Gastrocnemius medialis (tissue), 4 donors: ENCODE measurements at regions not wholly inside any gene's neighbourhood (a gene's known extent, or its start where the extent isn't known, plus 50 kb on each side); places are given as distances from the start of the nearest gene placed in this dataset.

Experiments used
- CTCF ChIP-seq, 5 experiments: fragments of 450-650 bp in 3 of 5; fragments of 200-600 bp in 2 of 5; sonication (generic) in 2 of 5; IDR thresholded peaks in 4 of 5; conservative IDR thresholded peaks in 1 of 5; 1 replicate in 4 of 5; 2 replicates in 1 of 5; pipeline ENCODE4 v1.5.1; 2016 to 2019; ENCODE audit warnings: antibody characterized with exemption in 5 of 5, mild to moderate bottlenecking in 3 of 5, moderate library complexity in 3 of 5
- POLR2A ChIP-seq, 2 donors: fragments of 450-650 bp; IDR thresholded peaks; one replicate each; pipeline ENCODE4 v1.6.1; 2017; ENCODE audit warnings: antibody characterized with exemption in 2 of 2, mild to moderate bottlenecking in 2 of 2, moderate library complexity in 2 of 2

DNA sequence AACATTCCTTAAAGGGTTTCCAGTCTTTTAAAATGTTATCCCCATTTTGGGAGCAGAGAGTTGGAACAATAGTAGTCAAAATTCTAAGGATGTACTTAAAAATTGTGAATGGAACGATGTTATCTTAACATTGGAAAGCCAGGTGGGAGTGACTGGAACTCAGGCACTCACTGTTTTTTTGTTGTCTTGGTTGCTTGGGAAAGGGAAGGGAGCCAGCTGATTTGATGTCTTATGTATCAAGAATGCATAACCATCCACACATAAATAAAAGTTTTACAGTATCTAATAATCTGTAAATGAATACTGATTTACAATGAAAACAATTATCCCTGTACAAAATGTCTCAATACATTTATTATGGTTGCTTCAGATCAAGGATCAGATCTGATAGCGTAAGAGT is 88.7 kb downstream of the SLC10A2 start:
- TF ChIP-seq CTCF (IDR thresholded peaks at IDR 0.05 in 4 of 5, conservative IDR thresholded peaks at IDR 0.05 in 1 of 5) (no peak), POLR2A (IDR thresholded peaks at IDR 0.05) (no peak)
